ENCODE measurements at regions not wholly inside any gene's neighbourhood (a gene's known extent, or its start where the extent isn't known, plus 50 kb on each side); places are given as distances from the start of the nearest gene placed in this dataset.

DNA sequence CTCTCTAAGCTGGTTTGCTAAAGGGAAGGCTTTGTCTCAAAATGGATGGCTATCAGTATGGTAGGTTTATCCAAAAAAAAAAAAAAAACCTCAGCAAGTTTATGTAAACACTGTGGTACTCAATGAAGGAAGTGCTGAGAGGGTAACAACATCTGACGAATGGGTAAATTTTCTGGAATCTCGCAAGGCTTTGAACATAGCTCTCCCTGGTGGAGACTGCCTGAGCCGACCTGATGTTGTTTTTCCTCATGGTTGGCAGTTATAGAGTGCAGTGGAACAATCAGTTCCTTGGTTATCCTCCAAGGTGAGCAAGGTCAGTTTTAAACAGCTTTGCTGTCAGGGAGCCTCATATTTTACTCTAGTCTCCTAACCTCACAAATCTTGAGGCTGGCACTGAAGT is 94.6 kb downstream of the ZPLD1 start:
- DNase-seq, result no peak

DNA sequence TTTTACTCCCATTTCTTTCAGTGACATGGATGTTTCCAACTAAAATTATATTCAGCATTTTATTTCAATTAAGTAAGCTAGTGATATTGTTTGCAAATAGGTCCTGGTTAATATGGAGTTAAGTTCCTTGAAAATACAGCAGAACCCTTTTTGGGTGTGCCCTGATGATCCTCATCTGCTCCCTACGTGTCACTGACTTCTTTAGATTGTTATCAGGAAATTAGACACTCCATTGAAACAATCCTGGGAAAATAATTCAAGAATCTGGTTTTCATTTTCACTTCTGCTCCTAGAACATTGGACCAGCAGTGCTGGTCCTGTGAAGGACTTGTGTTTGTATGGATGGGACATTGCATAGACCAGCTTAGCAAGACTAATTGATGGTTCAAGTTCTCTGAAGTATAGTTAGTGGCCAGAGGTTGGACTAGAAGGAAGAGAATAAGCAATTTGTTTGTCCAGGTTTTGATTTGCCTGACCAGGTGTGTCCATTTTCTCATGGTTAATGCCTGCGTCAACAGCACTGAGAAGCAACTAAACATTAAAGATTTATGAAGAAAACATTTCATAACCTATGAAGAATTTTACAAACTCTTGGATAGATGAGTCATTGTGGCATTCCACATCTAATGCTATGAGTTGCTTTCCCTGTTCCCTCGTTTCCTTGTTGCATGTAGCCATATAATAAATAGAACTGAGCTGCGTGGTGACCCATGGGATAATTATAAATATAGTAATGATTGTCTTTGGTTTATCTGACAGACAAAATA is 95.8 kb downstream of the ZPLD1 start:
- DNase-seq, result no peak

GRCh38 chr3:102531686-102532085 is 96.9 kb downstream of the ZPLD1 start:
- DNase-seq, result no peak

DNA sequence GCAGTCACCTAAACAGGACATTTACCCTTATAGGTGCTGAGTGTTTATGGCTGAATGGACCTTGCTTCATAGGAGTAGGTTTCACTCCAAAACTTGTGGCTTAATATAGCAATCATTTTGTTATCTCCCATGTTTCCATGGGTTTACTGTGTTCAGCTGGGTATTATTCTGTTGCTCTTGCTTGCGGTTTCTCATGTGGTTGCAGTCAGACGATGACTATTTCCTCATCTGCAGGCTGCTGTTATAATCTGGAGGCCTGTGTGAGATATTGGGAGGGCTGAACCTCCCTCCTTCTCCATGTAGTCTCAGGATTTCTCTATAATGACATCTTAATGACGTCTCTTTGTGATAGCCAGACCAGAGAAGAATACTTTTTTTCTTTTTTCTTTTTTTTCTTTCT is 98.1 kb downstream of the ZPLD1 start:
- DNase-seq, result no peak

- DNase-seq, result no peak
Observed at GRCh38 chr3:102533784-102534183, 99.0 kb downstream of the ZPLD1 start.

GRCh38 chr3:102536456-102536855 is 101.6 kb downstream of the ZPLD1 start:
- peak; percentile 19 to 23 for DNase-seq

DNA sequence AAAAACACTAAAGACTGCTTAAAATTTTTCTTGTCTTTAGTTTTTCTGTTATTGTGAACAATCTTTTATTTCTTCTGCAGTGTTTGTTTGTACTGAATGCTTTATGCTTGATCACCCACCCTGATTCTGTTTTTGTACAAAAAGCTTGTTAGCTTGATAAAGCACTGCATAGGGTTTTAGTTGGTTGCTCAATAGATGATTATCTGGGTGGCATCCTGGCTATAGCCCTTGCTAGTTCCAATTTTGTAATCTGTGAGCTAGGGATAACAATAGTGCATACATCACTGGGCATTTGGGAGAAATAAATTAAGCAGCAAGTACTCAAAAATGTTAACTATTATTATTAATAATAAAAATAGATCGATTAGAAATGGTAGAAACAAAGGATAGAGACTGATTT is 102.3 kb downstream of the ZPLD1 start:
- DNase-seq, result no peak

DNA sequence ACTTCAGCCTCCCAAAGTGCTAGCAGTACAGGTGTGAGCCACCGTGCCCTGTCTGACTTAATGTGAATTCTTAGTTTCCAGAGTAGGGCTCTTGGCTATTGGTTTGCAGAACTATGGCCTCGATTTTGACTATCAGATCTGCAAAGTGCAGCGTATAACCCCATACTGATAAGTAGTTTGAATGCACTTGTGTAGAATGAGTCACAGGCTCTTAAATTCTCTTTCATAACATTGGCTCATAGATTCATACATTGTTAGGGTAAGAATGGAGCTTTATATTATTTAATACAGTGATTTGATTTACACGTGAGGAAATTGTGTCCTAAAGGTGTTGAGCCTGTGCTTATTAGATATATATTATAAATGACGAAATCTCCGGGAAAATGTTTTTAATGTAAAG is 109.9 kb downstream of the ZPLD1 start:
- no peak for DNase-seq

- no peak for DNase-seq
Observed at GRCh38 chr3:102545276-102545675, 110.5 kb downstream of the ZPLD1 start.

GRCh38 chr3:102553876-102554275 is 119.1 kb downstream of the ZPLD1 start:
- no peak for DNase-seq

DNA sequence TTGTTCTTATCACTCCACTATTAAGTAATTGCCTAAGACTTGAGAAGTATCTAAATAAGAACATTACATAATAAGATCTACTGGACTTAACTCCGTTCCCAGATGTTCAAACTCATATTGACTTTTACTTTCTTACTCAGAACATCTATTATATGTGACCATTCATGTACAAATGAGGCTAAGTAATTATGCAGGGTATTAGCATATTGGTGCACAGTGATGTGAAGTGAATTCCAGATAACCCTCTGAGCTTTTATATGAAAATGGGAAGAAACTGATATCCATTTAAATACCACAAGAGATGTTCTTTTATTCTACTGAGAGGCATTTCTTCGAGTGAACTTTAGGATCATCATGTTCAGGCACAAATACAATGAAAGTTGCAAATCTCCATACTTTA is 135.7 kb downstream of the ZPLD1 start:
- no peak for DNase-seq

- DNase-seq, result no peak
Observed at GRCh38 chr3:102571006-102571405, 136.2 kb downstream of the ZPLD1 start.

DNA sequence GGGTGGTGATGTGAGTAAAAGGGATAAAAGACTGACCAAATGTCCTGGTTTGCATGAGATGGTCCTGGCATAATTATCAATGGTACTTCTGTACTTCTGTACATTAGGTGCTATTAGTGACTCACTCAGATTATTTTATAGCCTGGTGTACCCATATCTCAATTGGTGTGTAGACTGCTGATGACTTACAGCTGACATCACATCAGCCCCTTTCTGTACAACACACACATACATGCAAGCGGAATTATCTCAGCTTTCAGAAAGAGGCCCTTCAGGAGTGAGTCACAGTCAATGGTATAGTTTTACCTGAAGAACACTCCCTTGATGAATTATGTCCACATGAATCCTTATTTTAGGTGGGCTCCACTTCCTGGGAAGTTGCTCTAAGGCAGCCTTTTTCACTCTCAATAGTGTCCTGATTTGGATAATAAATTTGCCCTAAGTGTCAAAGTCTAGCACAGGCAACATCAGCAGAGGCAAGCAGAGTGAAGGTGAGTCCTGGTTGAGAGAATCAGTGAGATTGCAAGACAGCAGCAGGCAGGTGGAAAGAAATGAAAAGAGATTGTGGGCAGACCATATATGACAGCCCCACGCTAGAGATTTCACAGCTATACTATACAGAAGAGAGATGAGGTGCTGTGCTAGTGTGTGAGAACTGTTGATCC is 137.0 kb downstream of the ZPLD1 start:
- DNase-seq, result no peak

GRCh38 chr3:102573483-102574028 is 138.7 kb downstream of the ZPLD1 start:
- DNase-seq, result no peak

DNA sequence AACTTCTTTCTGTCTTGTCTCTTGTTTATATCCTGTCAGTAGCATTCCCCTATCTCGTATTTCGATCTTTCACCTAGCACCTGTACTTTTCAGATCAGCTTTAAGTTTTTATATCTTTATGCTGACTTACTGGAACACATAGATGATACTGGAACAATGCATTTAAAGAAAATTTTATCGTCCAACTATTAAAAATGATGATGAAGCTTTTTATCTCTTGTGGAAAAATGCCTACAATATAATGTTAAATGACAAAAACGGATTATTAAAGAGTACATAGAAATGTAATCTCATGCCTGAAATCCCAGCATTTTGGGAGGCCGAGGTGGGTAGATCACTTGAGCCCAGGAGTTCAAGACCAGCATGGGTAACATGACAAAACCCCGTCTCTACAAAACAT is 139.5 kb downstream of the ZPLD1 start:
- no peak for DNase-seq

DNA sequence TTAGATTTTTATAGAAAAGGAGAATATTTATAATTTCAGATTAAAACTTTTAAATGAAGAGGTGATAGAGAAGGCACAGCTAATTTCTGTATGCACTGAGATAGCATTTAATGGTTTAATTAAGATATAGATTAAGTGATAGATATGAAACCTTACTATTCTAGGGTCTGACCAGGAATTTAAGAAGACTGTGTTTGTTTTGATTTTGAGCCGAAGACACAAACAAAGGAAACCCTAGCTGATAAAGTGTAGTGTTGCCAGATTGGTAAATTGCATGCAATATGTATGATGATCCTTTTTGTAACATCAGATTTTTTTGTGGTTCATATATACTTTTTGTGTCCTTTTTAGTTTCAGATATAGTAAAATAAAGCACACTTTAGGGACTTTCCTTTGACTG is 141.8 kb downstream of the ZPLD1 start:
- DNase-seq, result no peak

DNA sequence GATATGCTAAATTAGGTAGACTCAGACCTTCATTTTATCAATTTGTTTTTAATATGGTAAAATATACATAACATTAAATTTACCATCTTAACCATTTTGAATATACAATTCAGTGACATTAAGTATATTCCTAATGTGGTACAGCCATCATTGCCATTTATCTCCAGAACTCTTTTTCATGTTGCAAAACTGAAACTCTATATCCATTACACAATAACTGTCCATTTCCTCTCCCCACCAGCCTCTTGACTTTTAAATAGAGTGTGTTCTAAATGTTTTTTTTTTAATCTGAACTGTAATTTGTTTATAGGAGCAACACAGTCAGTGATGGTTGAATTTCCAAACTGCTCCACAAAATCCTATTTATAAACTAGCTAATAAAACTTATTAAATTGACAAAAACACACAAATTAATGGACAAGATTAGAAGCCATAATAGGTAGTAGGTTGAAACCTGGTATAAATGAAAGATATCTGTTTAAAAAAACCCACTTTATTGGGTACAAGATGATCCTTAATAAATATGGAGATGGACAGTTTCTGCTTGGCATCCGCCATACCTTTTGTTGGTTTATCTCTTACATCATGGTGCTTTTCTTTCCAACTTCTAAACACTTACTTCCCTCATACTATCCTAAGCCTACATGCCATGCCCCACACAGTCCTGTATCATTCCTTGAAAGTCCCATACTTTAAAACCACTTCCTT is 142.4 kb downstream of the ZPLD1 start:
- DNase-seq, result no peak

- DNase-seq, result no peak
Observed at GRCh38 chr3:102580760-102581159, 145.9 kb downstream of the ZPLD1 start.

DNA sequence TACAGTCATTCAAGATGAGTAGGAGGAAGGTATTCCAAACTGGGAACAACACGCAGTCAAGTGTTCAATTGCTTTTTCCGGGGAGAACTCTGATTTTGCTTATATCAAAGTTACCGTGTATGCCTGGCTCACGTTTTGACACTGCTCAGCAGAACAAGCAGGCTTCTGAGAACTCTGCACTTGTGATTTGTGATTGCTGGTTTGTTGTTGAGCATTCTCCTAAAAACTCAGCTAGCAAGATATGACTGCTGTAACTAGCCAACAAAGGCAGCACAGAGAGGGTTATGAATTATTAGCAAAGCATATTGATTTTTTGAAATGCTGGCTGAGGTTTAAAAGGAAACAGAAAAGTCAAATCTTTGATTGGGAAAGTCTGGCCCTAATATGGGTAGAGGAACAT is 151.7 kb downstream of the ZPLD1 start:
- no peak for DNase-seq

DNA sequence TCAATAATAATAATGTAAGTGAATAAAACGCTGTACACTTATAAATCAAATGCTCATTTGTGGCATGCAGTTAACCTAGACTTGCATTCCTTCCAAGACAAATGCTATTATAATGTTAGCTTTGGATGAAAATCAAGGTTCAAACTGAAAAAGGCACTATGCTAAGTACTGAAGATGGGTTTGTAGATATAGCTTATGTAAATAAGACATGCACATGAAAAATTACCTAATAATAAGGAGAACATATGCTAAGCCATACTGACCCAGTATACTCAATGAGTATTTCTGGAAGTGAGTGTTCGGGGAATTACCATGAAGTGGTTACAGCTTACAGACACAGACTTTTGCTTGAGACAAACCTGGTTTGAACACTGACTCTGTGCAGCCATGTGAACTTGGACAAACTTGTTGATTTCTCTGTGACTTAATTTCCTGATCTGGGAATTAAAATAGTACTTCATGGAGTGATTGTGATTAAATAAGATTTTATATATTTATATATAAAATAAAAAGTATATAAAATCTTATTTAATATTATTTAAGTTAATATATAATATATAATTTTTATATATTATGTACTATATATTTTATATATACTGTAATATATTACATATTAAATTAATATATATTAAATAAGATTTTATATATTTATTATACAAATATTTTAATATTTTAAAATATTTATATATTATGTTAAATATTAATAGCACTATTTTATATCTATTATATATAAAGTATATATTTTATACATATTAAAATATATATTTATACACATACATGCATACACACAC is 159.2 kb downstream of the ZPLD1 start:
- DNase-seq, result no peak

DNA sequence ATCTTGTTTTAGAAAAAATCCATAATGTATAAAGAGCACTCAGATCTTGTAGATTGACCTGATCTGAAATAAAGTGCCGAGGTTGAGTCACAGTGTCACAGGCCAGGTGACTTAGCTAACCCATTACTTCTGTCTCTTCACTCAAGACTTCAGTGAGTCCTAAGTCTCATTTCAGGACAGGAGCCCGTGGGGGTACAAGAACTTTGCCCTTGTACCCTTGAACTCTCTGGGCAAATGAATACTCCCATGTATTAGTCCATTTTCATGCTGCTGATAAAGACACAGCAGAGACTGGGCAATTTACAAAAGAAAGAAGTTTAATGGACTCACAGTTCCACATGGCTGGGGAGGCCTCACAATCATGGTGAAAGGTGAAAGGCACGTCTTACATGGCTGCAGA is 160.2 kb downstream of the ZPLD1 start:
- DNase-seq, result no peak

- DNase-seq, result no peak
Observed at GRCh38 chr3:102599819-102600576, 165.2 kb downstream of the ZPLD1 start.
